IMR-90 (cell line): ENCODE measurements at regions not wholly inside any gene's neighbourhood (a gene's known extent, or its start where the extent isn't known, plus 50 kb on each side); places are given as distances from the start of the nearest gene placed in this dataset.

Source experiments
- ATAC-seq: fragments of 200-7000 bp; cut with Tn5 transposase; 2 replicates; pipeline ENCODE4 v1.9.1; 2020; ENCODE audit warnings: low read depth, mild to moderate bottlenecking, moderate library complexity
- BruUV-seq: library from RNA; stranded (reverse); fragments of 400-500 nt; replicated peaks from 2 replicates; lab custom pipeline; 2021; lab: Mats Ljungman, UMichigan
- CTCF ChIA-PET: fragments of 300-600 bp; formaldehyde crosslinking; extraction: SDS; loops from one replicate; lab custom pipeline; 2021; ENCODE audit warnings: antibody characterized with exemption; lab: Yijun Ruan, JAX
- POLR2A ChIA-PET: fragments of 300-600 bp; sonication (Branson Sonifier 250); formaldehyde crosslinking; loops from one replicate; lab custom pipeline; 2022; ENCODE audit warnings: antibody characterized with exemption; ENCODE audit not compliant: unreplicated experiment; lab: Charles Lee
- DNase-seq: peaks from one replicate; pipeline ENCODE4 v3.0.0; 2013
- H2AFZ ChIP-seq: replicated peaks from 2 replicates; pipeline ENCODE3; 2013; ENCODE audit warnings: low read length, mild to moderate bottlenecking; ENCODE audit not compliant: poor library complexity
- H2AK5ac ChIP-seq: 2 replicates; pipeline ENCODE4 v1.6.1; 2013; ENCODE audit warnings: low read depth, low read length, inconsistent platforms
- H2AK9ac ChIP-seq: replicated peaks from 2 replicates; pipeline ENCODE3; 2013; ENCODE audit warnings: mild to moderate bottlenecking, low read depth, low read length, moderate library complexity; ENCODE audit not compliant: poor library complexity
- H2BK120ac ChIP-seq: 2 replicates; pipeline ENCODE4 v1.6.1; 2013; ENCODE audit warnings: low read depth, low read length, inconsistent platforms
- H2BK15ac ChIP-seq: 3 replicates; pipeline ENCODE4 v1.6.1; 2013; ENCODE audit warnings: low read depth, low read length, inconsistent platforms
- H2BK20ac ChIP-seq: 2 replicates; pipeline ENCODE4 v1.6.1; 2013; ENCODE audit warnings: low read depth, mild to moderate bottlenecking, inconsistent platforms, low read length, moderate library complexity
- H2BK5ac ChIP-seq: 2 replicates; pipeline ENCODE4 v1.6.1; 2013; ENCODE audit warnings: mild to moderate bottlenecking, low read depth, low read length, inconsistent platforms; ENCODE audit not compliant: poor library complexity, severe bottlenecking
- H3K14ac ChIP-seq: replicated peaks from 2 replicates; pipeline ENCODE4 v1.6.1; 2013; ENCODE audit warnings: low read depth, low read length, inconsistent platforms
- H3K18ac ChIP-seq: 2 replicates; pipeline ENCODE4 v1.6.1; 2013; ENCODE audit warnings: low read depth, low read length, control low read depth
- H3K23ac ChIP-seq: 2 replicates; pipeline ENCODE4 v1.6.1; 2013; ENCODE audit warnings: low read depth, low read length, inconsistent platforms
- H3K27ac ChIP-seq: 2 replicates; pipeline ENCODE4 v1.5.1; 2013; ENCODE audit warnings: mild to moderate bottlenecking, control low read depth, low read length; ENCODE audit not compliant: insufficient read depth
- H3K27me3 ChIP-seq: 2 replicates; pipeline ENCODE4 v1.6.1; 2013; ENCODE audit warnings: low read length; ENCODE audit not compliant: control insufficient read depth, insufficient read depth
- H3K36me3 ChIP-seq: 2 replicates; pipeline ENCODE4 v1.6.1; 2013; ENCODE audit warnings: low read length, mixed read lengths; ENCODE audit not compliant: control insufficient read depth, insufficient read depth
- H3K4ac ChIP-seq: 2 replicates; pipeline ENCODE4 v1.6.1; 2013; ENCODE audit warnings: low read depth, low read length, inconsistent platforms
- H3K4me1 ChIP-seq: 2 replicates; pipeline ENCODE4 v1.6.1; 2013; ENCODE audit warnings: low read length, mixed read lengths; ENCODE audit not compliant: control insufficient read depth, insufficient read depth
- H3K4me2 ChIP-seq: 2 replicates; pipeline ENCODE4 v1.6.1; 2013; ENCODE audit warnings: low read depth, mild to moderate bottlenecking, control low read depth, low read length, moderate library complexity
- H3K4me3 ChIP-seq: 2 replicates; pipeline ENCODE4 v1.5.1; 2013; ENCODE audit warnings: low read depth, mild to moderate bottlenecking, control low read depth, low read length, moderate library complexity; ENCODE audit not compliant: insufficient read depth
- H3K56ac ChIP-seq: 2 replicates; pipeline ENCODE4 v1.6.1; 2013; ENCODE audit warnings: low read length, inconsistent platforms; ENCODE audit not compliant: insufficient read depth; ENCODE audit errors: extremely low read depth
- H3K79me1 ChIP-seq, 2 experiments: 2 replicates each; pipeline ENCODE4 v1.6.1; 2013; ENCODE audit warnings: low read length in 2 of 2, inconsistent platforms in 1 of 2, low read depth in 1 of 2
- H3K9ac ChIP-seq: 2 replicates; pipeline ENCODE4 v1.6.1; 2013; ENCODE audit warnings: low read depth, low read length, control low read depth
- H3K9me1 ChIP-seq: 2 replicates; pipeline ENCODE4 v1.6.1; 2013; ENCODE audit warnings: low read length, inconsistent platforms; ENCODE audit not compliant: insufficient read depth
- H3K9me3 ChIP-seq: 2 replicates; pipeline ENCODE4 v1.6.1; 2013; ENCODE audit warnings: low read length; ENCODE audit not compliant: control insufficient read depth, insufficient read depth
- H4K20me1 ChIP-seq: 2 replicates; pipeline ENCODE4 v1.6.1; 2013; ENCODE audit warnings: low read length, inconsistent platforms; ENCODE audit not compliant: insufficient read depth
- H4K5ac ChIP-seq: 2 replicates; pipeline ENCODE4 v1.6.1; 2013; ENCODE audit warnings: mild to moderate bottlenecking, low read depth, low read length, control low read depth
- H4K8ac ChIP-seq, 2 experiments: 2 replicates each; pipeline ENCODE4 v1.6.1; 2013; ENCODE audit warnings: low read depth in 2 of 2, low read length in 2 of 2, control low read depth in 1 of 2, inconsistent platforms in 1 of 2
- H4K91ac ChIP-seq: 2 replicates; pipeline ENCODE4 v1.6.1; 2013; ENCODE audit warnings: low read depth, low read length, inconsistent platforms; ENCODE audit not compliant: insufficient read depth
- CEBPB ChIP-seq: IDR thresholded peaks from 2 replicates; pipeline ENCODE4 v1.6.1; 2012; ENCODE audit warnings: low read depth, low read length, improper control_type of control experiment
- CHD1 ChIP-seq: IDR thresholded peaks from 2 replicates; pipeline ENCODE4 v1.6.1; 2012; ENCODE audit warnings: low read depth, low read length, improper control_type of control experiment
- CTCF ChIP-seq: conservative IDR thresholded peaks from 2 replicates; pipeline ENCODE4 v1.5.1; 2012; ENCODE audit warnings: mild to moderate bottlenecking, low read depth, low read length, improper control_type of control experiment
- MAFK ChIP-seq: IDR thresholded peaks from 2 replicates; pipeline ENCODE4 v1.6.1; 2012; ENCODE audit warnings: low read depth, low read length, improper control_type of control experiment
- NFE2L2 ChIP-seq: fragments of 150-350 bp; IDR thresholded peaks from 2 replicates; pipeline ENCODE4 v1.6.1; 2016; ENCODE audit warnings: low read depth, mild to moderate bottlenecking, low read length
- POLR2A ChIP-seq: IDR thresholded peaks from 2 replicates; pipeline ENCODE4 v1.6.1; 2012; ENCODE audit warnings: mild to moderate bottlenecking, low read depth, low read length
- RAD21 ChIP-seq: IDR thresholded peaks from 2 replicates; pipeline ENCODE4 v1.6.1; 2012; ENCODE audit warnings: low read length, improper control_type of control experiment
- USF2 ChIP-seq: fragments of 150-350 bp; IDR thresholded peaks from 2 replicates; pipeline ENCODE4 v1.6.1; 2017; ENCODE audit warnings: mild to moderate bottlenecking, antibody characterized with exemption, low read length, low read depth
- WGBS, 2 experiments: methylation state at CpG; one replicate each; pipeline versions ENCODE4 v1.1.5 to v1.1.7; 2013; ENCODE audit warnings: missing lambda C conversion rate in 2 of 2; ENCODE audit not compliant: insufficient read length in 1 of 2; ENCODE audit errors: extremely low coverage in 2 of 2; 5-methylcytosine and 5-hydroxymethylcytosine counted together
- dilution Hi-C: fragments of 300-500 bp; cut with HindIII; formaldehyde crosslinking; loops from one replicate; pipeline ENCODE4 v1.14.3; 2018; ENCODE audit warnings: low sequenced_read_pairs; ENCODE audit not compliant: unreplicated experiment
- in situ Hi-C: fragments of 300-500 bp; cut with MboI; formaldehyde crosslinking; loops from 3 replicates; pipeline ENCODE4 v1.14.3; 2019; ENCODE audit warnings: low sequenced_read_pairs, inconsistent platforms, mixed read lengths
- intact Hi-C: fragments of 100-400 bp; cut with micrococcal nuclease; formaldehyde crosslinking; loops from 2 replicates; pipeline ENCODE4 v1.10.0; 2022

GRCh38 chr3:118805007-118805406, 229.6 kb downstream of the IGSF11 start:
- Histone ChIP-seq H3K4me2 (no peak overlapping the region), H2AK5ac (no peak overlapping the region), H3K18ac (no peak overlapping the region), H2AK9ac (no peak overlapping the region), H3K27ac (no peak overlapping the region), H2BK20ac (no peak overlapping the region), H3K79me1 (no peaks in the 10 kb centered on the region), H4K20me1 (no peaks in the 10 kb centered on the region), H4K5ac (no peak overlapping the region), H2BK5ac (no peak overlapping the region), H3K9ac (no peak overlapping the region), H3K9me3 (no peaks in the 10 kb centered on the region), H2BK120ac (no peak overlapping the region), H4K8ac (no peak overlapping the region), H3K56ac (no peak overlapping the region), H3K27me3 (no peaks in the 10 kb centered on the region), H3K4me1 (no peaks in the 10 kb centered on the region), H3K4ac (no peak overlapping the region), H3K9me1 (no peaks in the 10 kb centered on the region), H4K91ac (no peak overlapping the region), H3K36me3 (no peaks in the 10 kb centered on the region), H3K4me3 (no peak overlapping the region), H3K23ac (no peak overlapping the region), H2AFZ (no peak overlapping the region), H2BK15ac (no peak overlapping the region), H3K14ac (no peak overlapping the region)
- dilution Hi-C loops (no loop called here), in situ Hi-C loops (no loop called here), intact Hi-C loops (no loop called here)
- ChIA-PET POLR2A (no interaction called here), CTCF (no interaction called here)
- ATAC-seq: no peak
- no TSS peak for BruUV-seq
- DNase-seq: no peak
- TF ChIP-seq CEBPB: no peak
- no peak for TF ChIP-seq CTCF
- TF ChIP-seq CHD1: no peak
- TF ChIP-seq RAD21: no peak
- TF ChIP-seq NFE2L2: no peak
- TF ChIP-seq USF2: no peak
- TF ChIP-seq POLR2A: no peak
- no peak for TF ChIP-seq MAFK
- whole genome bisulfite sequencing, 2 experiments: no CpG with 5 or more reads among the region's 2 CpGs
